Caco-2 (cell line): ENCODE measurements at regions not wholly inside any gene's neighbourhood (a gene's known extent, or its start where the extent isn't known, plus 50 kb on each side); places are given as distances from the start of the nearest gene placed in this dataset.

Experiments used
- BruUV-seq: library from RNA; stranded (reverse); fragments of 400-500 nt; replicated peaks from 2 replicates; lab custom pipeline; 2021; lab: Mats Ljungman, UMichigan
- CTCF ChIA-PET: fragments of 300-600 bp; sonication (Branson Sonifier 250); formaldehyde crosslinking; loops from one replicate; lab custom pipeline; 2022; ENCODE audit warnings: antibody characterized with exemption; lab: Charles Lee
- POLR2A ChIA-PET: fragments of 300-600 bp; sonication (Branson Sonifier 250); formaldehyde crosslinking; loops from one replicate; lab custom pipeline; 2022; ENCODE audit warnings: antibody characterized with exemption; lab: Charles Lee
- DNase-seq, 2 experiments: peaks; one replicate each; pipeline versions ENCODE4 v3.0.0 to v3.0.0-alpha.2; 2020 to 2022
- H3K27me3 ChIP-seq: replicated peaks from 2 replicates; pipeline ENCODE4 v1.6.0; 2011; ENCODE audit warnings: low read length; ENCODE audit not compliant: control insufficient read depth, insufficient read depth
- H3K36me3 ChIP-seq: 2 replicates; pipeline ENCODE4 v1.5.1; 2011; ENCODE audit warnings: low read length; ENCODE audit not compliant: control insufficient read depth, insufficient read depth
- H3K4me1 ChIP-seq: fragments of 250-450 bp; sonication (Bioruptor Pico); 2 replicates; pipeline ENCODE4 v1.5.1; 2020; ENCODE audit warnings: mild to moderate bottlenecking
- H3K4me3 ChIP-seq: 2 replicates; pipeline ENCODE4 v1.5.1; 2011; ENCODE audit warnings: low read depth, mild to moderate bottlenecking, control low read depth, low read length
- H3K9me3 ChIP-seq: fragments of 250-450 bp; sonication (Bioruptor Pico); 2 replicates; pipeline ENCODE4 v1.5.1; 2020; ENCODE audit warnings: mild to moderate bottlenecking, moderate library complexity
- H3K27ac Mint-ChIP-seq: one replicate; pipeline ENCODE4 v1.8.0; 2022; ENCODE audit warnings: mixed read lengths; ENCODE audit not compliant: unreplicated experiment
- H3K27me3 Mint-ChIP-seq: one replicate; pipeline ENCODE4 v1.8.0; 2022; ENCODE audit warnings: mixed read lengths; ENCODE audit not compliant: insufficient read depth, unreplicated experiment
- H3K36me3 Mint-ChIP-seq: one replicate; pipeline ENCODE4 v1.8.0; 2022; ENCODE audit warnings: mild to moderate bottlenecking, mixed read lengths; ENCODE audit not compliant: insufficient read depth, unreplicated experiment
- H3K4me1 Mint-ChIP-seq: one replicate; pipeline ENCODE4 v1.8.0; 2022; ENCODE audit warnings: low read depth, mixed read lengths; ENCODE audit not compliant: unreplicated experiment
- H3K4me3 Mint-ChIP-seq: one replicate; pipeline ENCODE4 v1.8.0; 2022; ENCODE audit warnings: mild to moderate bottlenecking, moderate library complexity, mixed read lengths; ENCODE audit not compliant: unreplicated experiment
- H3K9me3 Mint-ChIP-seq: one replicate; pipeline ENCODE4 v1.8.0; 2022; ENCODE audit warnings: mixed read lengths; ENCODE audit not compliant: unreplicated experiment
- CTCF ChIP-seq, 2 experiments: fragments of 200-600 bp in 1 of 2; IDR thresholded peaks; 1 replicate in 1 of 2; 2 replicates in 1 of 2; pipeline versions ENCODE4 v1.5.1 to v1.8.0; 2011 to 2022; ENCODE audit warnings: antibody characterized with exemption in 1 of 2, control low read depth in 1 of 2, inconsistent platforms in 1 of 2, low read depth in 1 of 2, low read length in 1 of 2, mild to moderate bottlenecking in 1 of 2, moderate library complexity in 1 of 2; ENCODE audit not compliant: insufficient read depth in 1 of 2, severe bottlenecking in 1 of 2, unreplicated experiment in 1 of 2
- intact Hi-C: fragments of 100-400 bp; cut with micrococcal nuclease; formaldehyde crosslinking; loops from one replicate; pipeline ENCODE4 v1.10.0; 2022; ENCODE audit not compliant: unreplicated experiment

DNA sequence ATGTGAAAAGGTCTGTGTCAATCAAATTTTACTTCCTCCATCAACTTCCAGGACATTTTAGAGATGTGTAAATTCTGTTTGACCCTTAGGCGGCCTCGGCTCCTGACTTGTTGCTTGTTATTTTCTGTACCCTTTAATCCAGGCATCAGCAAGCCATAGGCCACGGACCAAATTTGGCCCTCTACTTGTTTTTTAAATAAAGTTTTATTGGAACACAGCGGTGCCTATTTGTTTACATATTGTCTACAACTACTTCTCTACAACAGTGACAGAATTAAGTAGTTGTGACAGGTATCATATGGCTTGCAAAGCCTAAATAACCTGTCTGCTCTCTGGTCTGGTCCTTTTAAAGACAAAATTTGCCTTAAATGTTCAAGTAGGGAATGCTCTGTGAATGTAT is 132.1 kb downstream of the AACS start:
- Mint-ChIP-seq H3K9me3 (no peaks in the 10 kb centered on the region), H3K36me3 (no peaks in the 10 kb centered on the region), H3K4me3 (no peak overlapping the region), H3K4me1 (no peaks in the 10 kb centered on the region), H3K27ac (no peak overlapping the region), H3K27me3 (peaks cover 28% of the 10 kb centered on the region)
- no peaks in the 10 kb centered on the region for H3K27me3 ChIP-seq
- ChIA-PET CTCF (no interaction called here), POLR2A (no interaction called here)
- no TSS peak for BruUV-seq
- TF ChIP-seq CTCF (IDR thresholded peaks at IDR 0.05; ENCODE audit: insufficient read depth in 1 of 2, low read depth in 1 of 2, low read length in 1 of 2, severe bottlenecking in 1 of 2, unreplicated experiment in 1 of 2), result no peak
- H3K36me3 ChIP-seq, result no peaks in the 10 kb centered on the region
- DNase-seq, result no peak
- no peaks in the 10 kb centered on the region for H3K4me1 ChIP-seq
- H3K9me3 ChIP-seq, result no peaks in the 10 kb centered on the region
- H3K4me3 ChIP-seq, result no peak overlapping the region
- intact Hi-C loops, result no loop called here

DNA sequence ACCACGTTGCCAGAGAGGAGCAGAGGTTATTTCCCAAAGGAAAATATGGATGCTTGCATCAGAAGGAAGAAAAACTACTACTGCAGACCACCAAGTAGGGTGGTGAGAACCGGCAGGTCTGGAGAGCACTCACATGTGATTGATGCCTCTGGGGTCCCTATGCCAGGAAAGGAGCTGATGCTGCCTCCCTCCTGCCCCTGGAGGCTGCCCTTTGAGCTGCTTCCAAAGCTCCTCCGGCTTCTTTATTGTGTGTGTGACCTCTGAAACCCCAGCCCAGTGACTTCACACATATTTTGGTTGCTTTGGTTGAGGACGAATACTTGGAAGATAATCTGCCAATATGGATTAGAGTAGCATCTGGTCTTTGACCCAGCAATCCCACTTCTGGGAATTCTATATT is 133.4 kb downstream of the AACS start:
- H3K36me3 ChIP-seq, result no peaks in the 10 kb centered on the region
- ChIA-PET CTCF (interaction anchor here (1.2 kb wide), 1 partner anchor 9 kb away, joined by 4 read pairs; no protein-coding TSS in a partner anchor), POLR2A (no interaction called here)
- Mint-ChIP-seq H3K4me1 (no peaks in the 10 kb centered on the region), H3K4me3 (no peak overlapping the region), H3K27me3 (peaks cover 25% of the 10 kb centered on the region), H3K27ac (no peak overlapping the region), H3K9me3 (no peaks in the 10 kb centered on the region), H3K36me3 (no peaks in the 10 kb centered on the region)
- intact Hi-C loops, result no loop called here
- H3K4me1 ChIP-seq, result no peaks in the 10 kb centered on the region
- BruUV-seq, result no TSS peak
- H3K4me3 ChIP-seq, result no peak overlapping the region
- no peak for DNase-seq
- no peaks in the 10 kb centered on the region for H3K27me3 ChIP-seq
- TF ChIP-seq CTCF (IDR thresholded peaks at IDR 0.05; ENCODE audit: insufficient read depth in 1 of 2, low read depth in 1 of 2, low read length in 1 of 2, severe bottlenecking in 1 of 2, unreplicated experiment in 1 of 2), result no peak
- no peaks in the 10 kb centered on the region for H3K9me3 ChIP-seq

GRCh38 chr12:125201090-125201489 is 135.9 kb downstream of the AACS start:
- DNase-seq, result no peak
- Mint-ChIP-seq H3K4me3 (no peak overlapping the region), H3K4me1 (no peaks in the 10 kb centered on the region), H3K9me3 (no peaks in the 10 kb centered on the region), H3K36me3 (no peaks in the 10 kb centered on the region), H3K27ac (no peak overlapping the region), H3K27me3 (peaks cover 11% of the 10 kb centered on the region)
- H3K4me1 ChIP-seq, result no peaks in the 10 kb centered on the region
- no peaks in the 10 kb centered on the region for H3K27me3 ChIP-seq
- no peaks in the 10 kb centered on the region for H3K36me3 ChIP-seq
- H3K9me3 ChIP-seq, result no peaks in the 10 kb centered on the region
- no peak overlapping the region for H3K4me3 ChIP-seq
- BruUV-seq, result no TSS peak
- ChIA-PET POLR2A (no interaction called here), CTCF (no interaction called here)
- intact Hi-C loops, result loop anchor here (5.0 kb wide), 1 partner anchor 109 kb away; no protein-coding TSS in a partner anchor
- TF ChIP-seq CTCF (IDR thresholded peaks at IDR 0.05; ENCODE audit: insufficient read depth in 1 of 2, low read depth in 1 of 2, low read length in 1 of 2, severe bottlenecking in 1 of 2, unreplicated experiment in 1 of 2), result no peak
